Omental fat pad (tissue), 3 donors: ENCODE measurements at regions not wholly inside any gene's neighbourhood (a gene's known extent, or its start where the extent isn't known, plus 50 kb on each side); places are given as distances from the start of the nearest gene placed in this dataset.

Experiments used
- ATAC-seq: fragments of 150-250 bp; one replicate; pipeline ENCODE4 v1.9.1; 2016; ENCODE audit warnings: mild to moderate bottlenecking, moderate library complexity; ENCODE audit not compliant: low FRiP score
- DNase-seq: peaks from one replicate; pipeline ENCODE4 v3.0.0-alpha.2; 2019; ENCODE audit warnings: low spot score
- TF ChIP-seq, protein P1 (sequence below), 3 donors: fragments of 450-650 bp; IDR thresholded peaks; one replicate each; pipeline ENCODE4 v1.5.1; 2016 to 2017; ENCODE audit warnings: antibody characterized with exemption in 3 of 3, mild to moderate bottlenecking in 3 of 3, moderate library complexity in 2 of 3

GRCh38 chr15:96122077-96123027, 208.1 kb upstream of the NR2F2 start:
- DNase-seq = no peak
- ATAC-seq = no peak
- TF ChIP-seq, protein P1, sequence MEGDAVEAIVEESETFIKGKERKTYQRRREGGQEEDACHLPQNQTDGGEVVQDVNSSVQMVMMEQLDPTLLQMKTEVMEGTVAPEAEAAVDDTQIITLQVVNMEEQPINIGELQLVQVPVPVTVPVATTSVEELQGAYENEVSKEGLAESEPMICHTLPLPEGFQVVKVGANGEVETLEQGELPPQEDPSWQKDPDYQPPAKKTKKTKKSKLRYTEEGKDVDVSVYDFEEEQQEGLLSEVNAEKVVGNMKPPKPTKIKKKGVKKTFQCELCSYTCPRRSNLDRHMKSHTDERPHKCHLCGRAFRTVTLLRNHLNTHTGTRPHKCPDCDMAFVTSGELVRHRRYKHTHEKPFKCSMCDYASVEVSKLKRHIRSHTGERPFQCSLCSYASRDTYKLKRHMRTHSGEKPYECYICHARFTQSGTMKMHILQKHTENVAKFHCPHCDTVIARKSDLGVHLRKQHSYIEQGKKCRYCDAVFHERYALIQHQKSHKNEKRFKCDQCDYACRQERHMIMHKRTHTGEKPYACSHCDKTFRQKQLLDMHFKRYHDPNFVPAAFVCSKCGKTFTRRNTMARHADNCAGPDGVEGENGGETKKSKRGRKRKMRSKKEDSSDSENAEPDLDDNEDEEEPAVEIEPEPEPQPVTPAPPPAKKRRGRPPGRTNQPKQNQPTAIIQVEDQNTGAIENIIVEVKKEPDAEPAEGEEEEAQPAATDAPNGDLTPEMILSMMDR (IDR thresholded peaks at IDR 0.05) = no peak

- ATAC-seq (no peak), DNase-seq (no peak)
Measured at GRCh38 chr15:96123028-96123400, 207.5 kb upstream of the NR2F2 start.

DNA sequence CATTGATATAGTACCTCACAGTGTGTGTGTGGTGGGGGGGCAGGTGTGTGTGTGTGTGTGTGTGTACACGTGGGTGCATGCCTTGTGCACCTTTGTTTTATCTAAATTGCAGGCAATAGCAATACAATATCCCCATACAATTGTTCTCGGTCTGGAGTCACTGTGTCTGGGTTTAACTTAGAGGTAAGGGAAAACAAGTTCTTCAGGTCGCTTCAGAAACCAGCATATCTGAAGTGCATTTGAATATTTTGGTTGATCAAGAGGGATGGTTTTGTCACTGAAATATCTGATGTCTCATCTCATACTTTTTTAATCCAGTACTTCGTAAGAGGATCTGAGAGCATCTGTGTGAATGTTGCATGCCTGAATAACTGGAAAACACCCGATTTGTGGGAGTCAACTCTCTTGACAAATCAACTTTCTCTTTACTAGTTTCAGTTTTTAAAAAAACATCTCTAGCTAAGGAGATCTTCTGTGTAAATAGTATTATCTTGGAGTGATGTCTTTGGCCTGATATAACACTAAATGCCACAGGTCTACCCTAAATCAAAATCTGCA, 206.8 kb upstream of the NR2F2 start:
- ATAC-seq (no peak), DNase-seq (no peak)
- TF ChIP-seq, protein P1 (IDR thresholded peaks at IDR 0.05) = no peak

More at GRCh38 chr15:96123028-96123400, 207.5 kb upstream of the NR2F2 start:
- TF ChIP-seq, protein P1 (IDR thresholded peaks at IDR 0.05) = no peak

DNA sequence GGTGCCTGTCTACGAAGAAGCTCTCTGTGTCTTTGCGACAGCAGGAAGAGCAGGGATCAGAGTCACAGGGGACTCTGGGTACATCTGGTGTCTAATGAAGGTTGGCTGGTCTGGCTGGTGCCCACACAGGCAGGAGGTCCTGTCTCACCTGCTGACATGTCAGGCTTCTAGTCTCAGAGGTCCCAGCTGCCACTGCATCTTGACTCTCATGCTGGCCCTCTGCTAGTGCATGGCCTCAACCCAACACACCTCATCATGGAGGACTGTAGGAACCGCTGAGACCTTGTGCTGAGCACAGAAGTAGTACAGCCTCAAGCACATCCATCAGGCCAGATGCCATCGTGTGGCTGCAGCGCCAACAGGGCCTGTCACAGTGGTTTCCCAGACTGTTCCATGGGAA, 206.1 kb upstream of the NR2F2 start:
- no peak for ATAC-seq
- DNase-seq = no peak
- TF ChIP-seq, protein P1 (IDR thresholded peaks at IDR 0.05) = no peak

GRCh38 chr15:96125721-96126415, 204.6 kb upstream of the NR2F2 start:
- DNase-seq (no peak), ATAC-seq (no peak)
- TF ChIP-seq, protein P1 (IDR thresholded peaks at IDR 0.05) = no peak

GRCh38 chr15:96126859-96127258, 203.6 kb upstream of the NR2F2 start:
- DNase-seq = no peak
- no peak for ATAC-seq
- TF ChIP-seq, protein P1 (IDR thresholded peaks at IDR 0.05) = no peak
